Hematopoietic multipotent progenitor cell treated with erythropoietin and hydrocortisone succinate and interleukin-3 and kit ligand, for 8 days (in vitro differentiated cells): ENCODE measurements at regions not wholly inside any gene's neighbourhood (a gene's known extent, or its start where the extent isn't known, plus 50 kb on each side); places are given as distances from the start of the nearest gene placed in this dataset.
"Not testable (repeated sequence)": the region's sequence is repeated elsewhere in the genome, so short reads cannot be mapped to it uniquely, and the experiment has no call there.

Experiments
- DNase-seq: peaks from one replicate; pipeline ENCODE4 v3.0.0-alpha.2; 2015

- DNase-seq, result no peak
Observed at GRCh38 chr9:117649126-117649525, 55.1 kb upstream of the TLR4 start.

GRCh38 chr9:117644932-117645636 lies 59.1 kb upstream of the TLR4 start:
- no peak for DNase-seq

GRCh38 chr9:117644133-117644931 lies 59.9 kb upstream of the TLR4 start:
- DNase-seq, result peak; percentile 61

GRCh38 chr9:117643288-117643654 lies 60.9 kb upstream of the TLR4 start:
- DNase-seq, result no peak

GRCh38 chr9:117642571-117643287 lies 61.5 kb upstream of the TLR4 start:
- not testable (repeated sequence) for DNase-seq

GRCh38 chr9:117636681-117637080 lies 67.5 kb upstream of the TLR4 start:
- DNase-seq, result no peak

GRCh38 chr9:117625154-117625553 lies 79.0 kb upstream of the TLR4 start:
- no peak for DNase-seq

- DNase-seq, result no peak
Observed at GRCh38 chr9:117624106-117624505, 80.1 kb upstream of the TLR4 start.

- DNase-seq, result no peak
Observed at GRCh38 chr9:117622347-117622746, 81.9 kb upstream of the TLR4 start.

- DNase-seq, result no peak
Observed at GRCh38 chr9:117616431-117616831, 87.8 kb upstream of the TLR4 start.

GRCh38 chr9:117612317-117612716 lies 91.9 kb upstream of the TLR4 start:
- DNase-seq, result no peak

- DNase-seq, result no peak
Observed at GRCh38 chr9:117597977-117598376, 106.2 kb upstream of the TLR4 start.

- no peak for DNase-seq
Observed at GRCh38 chr9:117596678-117597077, 107.5 kb upstream of the TLR4 start.

- no peak for DNase-seq
Observed at GRCh38 chr9:117595650-117596049, 108.6 kb upstream of the TLR4 start.

GRCh38 chr9:117587263-117587662 lies 116.9 kb upstream of the TLR4 start:
- no peak for DNase-seq

- no peak for DNase-seq
Observed at GRCh38 chr9:117574099-117574498, 130.1 kb upstream of the TLR4 start.

- no peak for DNase-seq
Observed at GRCh38 chr9:117564839-117565238, 139.4 kb upstream of the TLR4 start.

- no peak for DNase-seq
Observed at GRCh38 chr9:117561761-117562160, 142.4 kb upstream of the TLR4 start.

- DNase-seq, result peak; percentile 58
Observed at GRCh38 chr9:117555964-117556629, 141.2 kb upstream of the ASTN2 start.

GRCh38 chr9:117552811-117553210 lies 138.0 kb upstream of the ASTN2 start:
- no peak for DNase-seq

GRCh38 chr9:117551171-117551570 lies 136.3 kb upstream of the ASTN2 start:
- DNase-seq, result no peak

- DNase-seq, result no peak
Observed at GRCh38 chr9:117549444-117549843, 134.6 kb upstream of the ASTN2 start.

- no peak for DNase-seq
Observed at GRCh38 chr9:117548556-117548955, 133.7 kb upstream of the ASTN2 start.
